Endothelial cell of umbilical vein (primary cell): ENCODE measurements at regions not wholly inside any gene's neighbourhood (a gene's known extent, or its start where the extent isn't known, plus 50 kb on each side); places are given as distances from the start of the nearest gene placed in this dataset.

Experiments used
- BruUV-seq: library from RNA; stranded (reverse); fragments of 400-500 nt; replicated peaks from 2 replicates; lab custom pipeline; 2021; lab: Mats Ljungman, UMichigan
- CTCF ChIA-PET: fragments of 300-600, 350-600 bp; sonication (Branson Sonifier 250); formaldehyde crosslinking; loops from one replicate; lab custom pipeline; 2021; ENCODE audit warnings: antibody characterized with exemption, inconsistent platforms; lab: Charles Lee
- POLR2A ChIA-PET: fragments of 300-600, 350-600 bp; sonication (Branson Sonifier 250); formaldehyde crosslinking; loops from one replicate; lab custom pipeline; 2021; ENCODE audit warnings: antibody characterized with exemption, inconsistent platforms; lab: Charles Lee
- DNase-seq: peaks from one replicate; pipeline ENCODE4 v3.0.0-alpha.2; 2011; ENCODE audit warnings: low read depth, low spot score
- FAIRE-seq: peaks from 2 replicates; lab custom pipeline; 2011; peaks lifted over from hg19 to GRCh38; lab: Jason Lieb, UNC
- H2AFZ ChIP-seq: 2 replicates; pipeline ENCODE4 v1.6.0; 2012; ENCODE audit warnings: low read depth, low read length, control low read depth, inconsistent platforms
- H3K27ac ChIP-seq: 2 replicates; pipeline ENCODE4 v1.5.1; 2011; ENCODE audit warnings: low read depth, mild to moderate bottlenecking, control low read depth, low read length, moderate library complexity; ENCODE audit not compliant: insufficient read depth
- H3K27me3 ChIP-seq, 2 experiments: 2 replicates each; pipeline versions ENCODE4 v1.6.0 to v1.6.1; 2011; ENCODE audit warnings: low read length in 2 of 2, mixed read lengths in 1 of 2; ENCODE audit not compliant: control insufficient read depth in 2 of 2, insufficient read depth in 2 of 2
- H3K36me3 ChIP-seq, 2 experiments: 2 replicates in 1 of 2; 3 replicates in 1 of 2; pipeline ENCODE4 v1.5.1; 2011; ENCODE audit warnings: low read length in 2 of 2, mild to moderate bottlenecking in 1 of 2, moderate library complexity in 1 of 2; ENCODE audit not compliant: control insufficient read depth in 2 of 2, insufficient read depth in 2 of 2; ENCODE audit errors: extremely low read depth in 1 of 2
- H3K4me1 ChIP-seq: 3 replicates; pipeline ENCODE4 v1.5.1; 2011; ENCODE audit warnings: mild to moderate bottlenecking, low read length; ENCODE audit not compliant: control insufficient read depth, insufficient read depth; ENCODE audit errors: extremely low read depth
- H3K4me2 ChIP-seq: 2 replicates; pipeline ENCODE4 v1.6.1; 2011; ENCODE audit warnings: low read length, control low read depth, mixed read lengths; ENCODE audit not compliant: insufficient read depth
- H3K4me3 ChIP-seq, 3 experiments: fragments of 200-600 bp in 1 of 3; sonication (generic), shearing (Covaris generic) in 1 of 3; replicated peaks in 1 of 3; 2 replicates each; pipeline ENCODE4 v1.5.1; 2011 to 2016; ENCODE audit warnings: control low read depth in 3 of 3, low read length in 3 of 3, mild to moderate bottlenecking in 2 of 3, inconsistent platforms in 1 of 3, low read depth in 1 of 3, moderate library complexity in 1 of 3; ENCODE audit not compliant: insufficient read depth in 1 of 3
- H3K79me2 ChIP-seq: 2 replicates; pipeline ENCODE4 v1.6.0; 2012; ENCODE audit warnings: low read length, inconsistent platforms; ENCODE audit not compliant: control insufficient read depth, insufficient read depth
- H3K9ac ChIP-seq: replicated peaks from 2 replicates; pipeline ENCODE3; 2011; ENCODE audit warnings: low read length, control low read depth; ENCODE audit not compliant: insufficient read depth; ENCODE audit errors: extremely low read depth
- H3K9me1 ChIP-seq: replicated peaks from 3 replicates; pipeline ENCODE4 v1.6.0; 2011; ENCODE audit warnings: mild to moderate bottlenecking, low read length; ENCODE audit not compliant: control insufficient read depth, insufficient read depth; ENCODE audit errors: extremely low read depth
- H3K9me3 ChIP-seq: replicated peaks from 2 replicates; pipeline ENCODE4 v1.5.1; 2012; ENCODE audit warnings: low read length, inconsistent platforms; ENCODE audit not compliant: control insufficient read depth, insufficient read depth
- H4K20me1 ChIP-seq: replicated peaks from 2 replicates; pipeline ENCODE3; 2011; ENCODE audit warnings: mild to moderate bottlenecking, low read length; ENCODE audit not compliant: control insufficient read depth, insufficient read depth; ENCODE audit errors: extremely low read depth
- EZH2 ChIP-seq: IDR thresholded peaks from 2 replicates; pipeline ENCODE4 v1.6.1; 2012; ENCODE audit warnings: borderline replicate concordance, low read depth, mild to moderate bottlenecking, moderate library complexity, low read length, inconsistent platforms; ENCODE audit not compliant: severe bottlenecking
- FOS ChIP-seq: IDR thresholded peaks from 2 replicates; pipeline ENCODE4 v1.6.1; 2011; ENCODE audit warnings: mild to moderate bottlenecking, low read length, moderate library complexity, borderline replicate concordance; ENCODE audit not compliant: insufficient read depth
- GATA2 ChIP-seq: IDR thresholded peaks from 2 replicates; pipeline ENCODE4 v1.7.0; 2011; ENCODE audit warnings: low read depth, mild to moderate bottlenecking, moderate library complexity, mixed read lengths, low read length; ENCODE audit not compliant: insufficient read length, insufficient read depth
- JUN ChIP-seq: IDR thresholded peaks from 2 replicates; pipeline ENCODE4 v1.6.1; 2011; ENCODE audit warnings: borderline replicate concordance, low read depth; ENCODE audit not compliant: insufficient read length, insufficient read depth
- MAX ChIP-seq: IDR thresholded peaks from 2 replicates; pipeline ENCODE4 v1.6.1; 2011; ENCODE audit not compliant: insufficient read depth, insufficient read length
- MYC ChIP-seq: IDR thresholded peaks from one replicate; pipeline ENCODE4 v1.6.1; 2011; ENCODE audit warnings: mild to moderate bottlenecking, low read depth, low read length
- POLR2A ChIP-seq: IDR thresholded peaks from 2 replicates; pipeline ENCODE4 v1.6.1; 2012; ENCODE audit warnings: low read depth, mild to moderate bottlenecking, control low read depth, low read length
- POLR2AphosphoS5 ChIP-seq: IDR thresholded peaks from 2 replicates; pipeline ENCODE4 v1.6.1; 2012; ENCODE audit warnings: low read depth, mild to moderate bottlenecking, control low read depth, low read length, moderate library complexity; ENCODE audit not compliant: insufficient read depth
- dilution Hi-C: fragments of 300-500 bp; cut with MboI; formaldehyde crosslinking; loops from one replicate; pipeline ENCODE4 v1.15.0; 2019; ENCODE audit warnings: low sequenced_read_pairs; ENCODE audit not compliant: extremely low pct_ligation_motif_present
- intact Hi-C: fragments of 100-400 bp; cut with micrococcal nuclease; formaldehyde crosslinking; loops from one replicate; pipeline ENCODE4 v1.10.0; 2022
- TF ChIP-seq, protein P1 (sequence below), 2 donors: IDR thresholded peaks; 1 replicate in 1 of 2; 2 replicates in 1 of 2; pipeline ENCODE4 v1.5.1; 2011; ENCODE audit warnings: low read length in 2 of 2, mild to moderate bottlenecking in 2 of 2, moderate library complexity in 2 of 2, control low read depth in 1 of 2, inconsistent platforms in 1 of 2, low read depth in 1 of 2; ENCODE audit not compliant: insufficient read depth in 1 of 2; ENCODE audit errors: extremely low read depth in 1 of 2

GRCh38 chr6:106901062-106901461 lies 73.5 kb downstream of the CD24 start:
- H3K9me3 ChIP-seq: no peaks in the 10 kb centered on the region
- dilution Hi-C loops: no loop called here

More at GRCh38 chr6:106901062-106901461, 73.5 kb downstream of the CD24 start:
- intact Hi-C loops: no loop called here
- no peak overlapping the region for H3K4me2 ChIP-seq
- DNase-seq: no peak
- no peak overlapping the region for H3K4me3 ChIP-seq
- H3K9ac ChIP-seq: no peak overlapping the region
- TF ChIP-seq MYC (no peak), POLR2AphosphoS5 (no peak), EZH2 (no peak), POLR2A (no peak), GATA2 (no peak), MAX (no peak), FOS (no peak), JUN (no peak)
- TF ChIP-seq, protein P1, sequence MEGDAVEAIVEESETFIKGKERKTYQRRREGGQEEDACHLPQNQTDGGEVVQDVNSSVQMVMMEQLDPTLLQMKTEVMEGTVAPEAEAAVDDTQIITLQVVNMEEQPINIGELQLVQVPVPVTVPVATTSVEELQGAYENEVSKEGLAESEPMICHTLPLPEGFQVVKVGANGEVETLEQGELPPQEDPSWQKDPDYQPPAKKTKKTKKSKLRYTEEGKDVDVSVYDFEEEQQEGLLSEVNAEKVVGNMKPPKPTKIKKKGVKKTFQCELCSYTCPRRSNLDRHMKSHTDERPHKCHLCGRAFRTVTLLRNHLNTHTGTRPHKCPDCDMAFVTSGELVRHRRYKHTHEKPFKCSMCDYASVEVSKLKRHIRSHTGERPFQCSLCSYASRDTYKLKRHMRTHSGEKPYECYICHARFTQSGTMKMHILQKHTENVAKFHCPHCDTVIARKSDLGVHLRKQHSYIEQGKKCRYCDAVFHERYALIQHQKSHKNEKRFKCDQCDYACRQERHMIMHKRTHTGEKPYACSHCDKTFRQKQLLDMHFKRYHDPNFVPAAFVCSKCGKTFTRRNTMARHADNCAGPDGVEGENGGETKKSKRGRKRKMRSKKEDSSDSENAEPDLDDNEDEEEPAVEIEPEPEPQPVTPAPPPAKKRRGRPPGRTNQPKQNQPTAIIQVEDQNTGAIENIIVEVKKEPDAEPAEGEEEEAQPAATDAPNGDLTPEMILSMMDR (IDR thresholded peaks at IDR 0.05; ENCODE audit: extremely low read depth in 1 of 2, insufficient read depth in 1 of 2, low read depth in 1 of 2, low read length in 2 of 2): no peak
- H3K9me1 ChIP-seq: no peaks in the 10 kb centered on the region
- no peaks in the 10 kb centered on the region for H3K36me3 ChIP-seq
- H3K27ac ChIP-seq: no peak overlapping the region
- ChIA-PET CTCF (interaction anchor here (1.3 kb wide), 1 partner anchor 19 kb away, joined by 3 read pairs; no protein-coding TSS in a partner anchor), POLR2A (no interaction called here)
- no peaks in the 10 kb centered on the region for H3K4me1 ChIP-seq
- no TSS peak for BruUV-seq
- no peak for FAIRE-seq
- no peaks in the 10 kb centered on the region for H3K79me2 ChIP-seq
- H4K20me1 ChIP-seq: no peaks in the 10 kb centered on the region
- no peak overlapping the region for H2AFZ ChIP-seq
- H3K27me3 ChIP-seq: no peaks in the 10 kb centered on the region
